ENCODE measurements at regions not wholly inside any gene's neighbourhood (a gene's known extent, or its start where the extent isn't known, plus 50 kb on each side); places are given as distances from the start of the nearest gene placed in this dataset.

GRCh38 chr3:77976079-77976478, 936.2 kb downstream of the ROBO2 start:
- no peak for DNase-seq (ENCODE audit: low read depth in 2 of 2)

- no peak for DNase-seq (ENCODE audit: low read depth in 2 of 2)
Measured at GRCh38 chr3:78003090-78003489, 963.2 kb downstream of the ROBO2 start.

GRCh38 chr3:78004571-78004970, 964.7 kb downstream of the ROBO2 start:
- DNase-seq (ENCODE audit: low read depth in 2 of 2) = no peak

GRCh38 chr3:78013653-78014052, 973.8 kb downstream of the ROBO2 start:
- DNase-seq (ENCODE audit: low read depth in 2 of 2) = no peak

GRCh38 chr3:78015856-78016255, 976.0 kb downstream of the ROBO2 start:
- DNase-seq (ENCODE audit: low read depth in 2 of 2) = no peak

- DNase-seq (ENCODE audit: low read depth in 2 of 2) = no peak
Measured at GRCh38 chr3:78021710-78022109, 981.8 kb downstream of the ROBO2 start.

- DNase-seq (ENCODE audit: low read depth in 2 of 2) = no peak
Measured at GRCh38 chr3:78022232-78022631, 982.3 kb downstream of the ROBO2 start.

GRCh38 chr3:78023257-78023656, 983.4 kb downstream of the ROBO2 start:
- no peak for DNase-seq (ENCODE audit: low read depth in 2 of 2)

GRCh38 chr3:78025916-78026315, 986.0 kb downstream of the ROBO2 start:
- no peak for DNase-seq (ENCODE audit: low read depth in 2 of 2)

- no peak for DNase-seq (ENCODE audit: low read depth in 2 of 2)
Measured at GRCh38 chr3:78026318-78026828, 986.5 kb downstream of the ROBO2 start.

GRCh38 chr3:78029775-78030174, 989.9 kb downstream of the ROBO2 start:
- no peak for DNase-seq (ENCODE audit: low read depth in 2 of 2)

- DNase-seq (ENCODE audit: low read depth in 2 of 2) = no peak
Measured at GRCh38 chr3:78035131-78035641, 995.3 kb downstream of the ROBO2 start.

- peak; percentile 34 to 39 for DNase-seq (ENCODE audit: low read depth in 2 of 2)
Measured at GRCh38 chr3:78041486-78041885, 1001.6 kb downstream of the ROBO2 start.

GRCh38 chr3:78046566-78046965, 1006.7 kb downstream of the ROBO2 start:
- no peak for DNase-seq (ENCODE audit: low read depth in 2 of 2)

GRCh38 chr3:78048698-78049097, 1008.8 kb downstream of the ROBO2 start:
- DNase-seq (ENCODE audit: low read depth in 2 of 2) = no peak

GRCh38 chr3:78049521-78049920, 1009.6 kb downstream of the ROBO2 start:
- no peak for DNase-seq (ENCODE audit: low read depth in 2 of 2)

- DNase-seq (ENCODE audit: low read depth in 2 of 2) = peak; percentile 28 to 36
Measured at GRCh38 chr3:78050276-78051065, 1010.6 kb downstream of the ROBO2 start.

GRCh38 chr3:78052746-78053145, 1012.8 kb downstream of the ROBO2 start:
- DNase-seq (ENCODE audit: low read depth in 2 of 2) = no peak

GRCh38 chr3:78066287-78066686, 1026.4 kb downstream of the ROBO2 start:
- no peak for DNase-seq (ENCODE audit: low read depth in 2 of 2)

- DNase-seq (ENCODE audit: low read depth in 2 of 2) = no peak
Measured at GRCh38 chr3:78070188-78070587, 1030.3 kb downstream of the ROBO2 start.

GRCh38 chr3:78076379-78076778, 1036.5 kb downstream of the ROBO2 start:
- DNase-seq (ENCODE audit: low read depth in 2 of 2) = no peak

- DNase-seq (ENCODE audit: low read depth in 2 of 2) = no peak
Measured at GRCh38 chr3:78077178-78077577, 1037.3 kb downstream of the ROBO2 start.

GRCh38 chr3:78077842-78078241, 1037.9 kb downstream of the ROBO2 start:
- DNase-seq (ENCODE audit: low read depth in 2 of 2) = no peak

All from fibroblast of skin of left quadriceps (primary cell).